GM12878 (cell line): ENCODE measurements at regions not wholly inside any gene's neighbourhood (a gene's known extent, or its start where the extent isn't known, plus 50 kb on each side); places are given as distances from the start of the nearest gene placed in this dataset.

Experiments used
- ATAC-seq: fragments of 200-7000 bp; cut with Tn5 transposase; 3 replicates; pipeline ENCODE4 v1.9.1; 2020; ENCODE audit warnings: mild to moderate bottlenecking, moderate library complexity
- BruUV-seq: library from RNA; stranded (reverse); fragments of 400-500 nt; replicated peaks from 2 replicates; lab custom pipeline; 2021; lab: Mats Ljungman, UMichigan
- CTCF ChIA-PET: fragments of 300-600 bp; sonication (Branson Sonifier 250); formaldehyde crosslinking; extraction: SDS; loops from one replicate; lab custom pipeline; 2021; ENCODE audit warnings: inconsistent platforms; lab: Yijun Ruan, JAX
- POLR2A ChIA-PET: fragments of 350-600 bp; formaldehyde crosslinking; extraction: SDS; loops from one replicate; lab custom pipeline; 2021; ENCODE audit warnings: inconsistent platforms; lab: Charles Lee
- RAD21 ChIA-PET: fragments of 300-600 bp; sonication (Branson Sonifier 250); formaldehyde crosslinking; loops from one replicate; lab custom pipeline; 2023; ENCODE audit warnings: antibody characterized with exemption; ENCODE audit not compliant: unreplicated experiment; lab: Charles Lee
- SMC1A ChIA-PET: fragments of 300-600 bp; sonication (Branson Sonifier 250); formaldehyde crosslinking; loops from one replicate; lab custom pipeline; 2023; ENCODE audit not compliant: unreplicated experiment, uncharacterized antibody; lab: Charles Lee
- DNase-seq: peaks from one replicate; pipeline ENCODE4 v3.0.0-alpha.2; 2011; ENCODE audit warnings: low read depth, low spot score
- FAIRE-seq: peaks from 3 replicates; lab custom pipeline; 2011; peaks lifted over from hg19 to GRCh38; lab: Jason Lieb, UNC
- H2AFZ ChIP-seq: 2 replicates; pipeline ENCODE4 v1.6.0; 2011; ENCODE audit warnings: low read depth, low read length, control low read depth; ENCODE audit not compliant: control insufficient read depth
- H3K27ac ChIP-seq: 2 replicates; pipeline ENCODE4 v1.5.1; 2011; ENCODE audit warnings: control low read depth; ENCODE audit not compliant: control insufficient read depth, insufficient read depth
- H3K27me3 ChIP-seq, 2 experiments: replicated peaks in 1 of 2; 2 replicates each; pipeline versions ENCODE4 v1.6.0 to v1.6.1; 2011; ENCODE audit warnings: low read length in 1 of 2; ENCODE audit not compliant: control insufficient read depth in 2 of 2, insufficient read depth in 2 of 2
- H3K36me3 ChIP-seq, 2 experiments: 2 replicates each; pipeline ENCODE4 v1.5.1; 2011; ENCODE audit warnings: low read length in 1 of 2; ENCODE audit not compliant: control insufficient read depth in 2 of 2, insufficient read depth in 2 of 2
- H3K4me1 ChIP-seq: 2 replicates; pipeline ENCODE4 v1.6.1; 2011; ENCODE audit warnings: mild to moderate bottlenecking, low read length, moderate library complexity, mixed read lengths; ENCODE audit not compliant: control insufficient read depth, insufficient read depth
- H3K4me2 ChIP-seq: 2 replicates; pipeline ENCODE4 v1.6.0; 2011; ENCODE audit warnings: control low read depth; ENCODE audit not compliant: control insufficient read depth, insufficient read depth
- H3K4me3 ChIP-seq: fragments of 200-600 bp; sonication (generic); 2 replicates; pipeline ENCODE4 v1.5.1; 2016
- H3K79me2 ChIP-seq: 2 replicates; pipeline ENCODE4 v1.6.0; 2011; ENCODE audit warnings: low read length; ENCODE audit not compliant: control insufficient read depth, insufficient read depth
- H3K9ac ChIP-seq: 2 replicates; pipeline ENCODE4 v1.8.0; 2011; ENCODE audit warnings: low read length, control low read depth, mixed read lengths; ENCODE audit not compliant: control insufficient read depth, insufficient read depth
- H3K9me3 ChIP-seq: replicated peaks from 3 replicates; pipeline ENCODE4 v1.5.1; 2011; ENCODE audit warnings: mild to moderate bottlenecking, low read length; ENCODE audit not compliant: control insufficient read depth, insufficient read depth
- H4K20me1 ChIP-seq: 2 replicates; pipeline ENCODE4 v1.6.0; 2011; ENCODE audit not compliant: control insufficient read depth, insufficient read depth
- BACH1 ChIP-seq: fragments of 450-650 bp; IDR thresholded peaks from 2 replicates; pipeline ENCODE4 v1.6.1; 2017; ENCODE audit warnings: mild to moderate bottlenecking, borderline replicate concordance
- CHD4 ChIP-seq: fragments of 200-600 bp; sonication (generic); IDR thresholded peaks from 2 replicates; pipeline ENCODE4 v1.6.1; 2016; ENCODE audit warnings: mild to moderate bottlenecking
- HCFC1 ChIP-seq: fragments of 150-350 bp; IDR thresholded peaks from 2 replicates; pipeline ENCODE4 v1.6.1; 2014; ENCODE audit warnings: low read length
- MLLT1 ChIP-seq: fragments of 450-650 bp; IDR thresholded peaks from 2 replicates; pipeline ENCODE4 v1.6.1; 2016; ENCODE audit warnings: mild to moderate bottlenecking
- PAX8 ChIP-seq: fragments of 450-650 bp; IDR thresholded peaks from 2 replicates; pipeline ENCODE4 v1.6.1; 2017; ENCODE audit warnings: mild to moderate bottlenecking, moderate library complexity
- POU2F2 ChIP-seq: IDR thresholded peaks from 3 replicates; pipeline ENCODE4 v1.6.1; 2011; ENCODE audit warnings: low read depth, mild to moderate bottlenecking, low read length, borderline replicate concordance
- RBBP5 ChIP-seq: fragments of 200-600 bp; sonication (generic); conservative IDR thresholded peaks from 2 replicates; pipeline ENCODE4 v1.6.1; 2016
- TAF1 ChIP-seq: IDR thresholded peaks from 2 replicates; pipeline ENCODE4 v1.6.1; 2011; ENCODE audit warnings: mild to moderate bottlenecking, low read depth, low read length, borderline replicate concordance
- ZNF24 ChIP-seq: fragments of 450-650 bp; IDR thresholded peaks from 2 replicates; pipeline ENCODE4 v1.6.1; 2017; ENCODE audit warnings: antibody characterized with exemption, mild to moderate bottlenecking
- ZNF384 ChIP-seq: IDR thresholded peaks from 2 replicates; pipeline ENCODE4 v1.6.1; 2012; ENCODE audit warnings: low read depth, mild to moderate bottlenecking, low read length, improper control_type of control experiment, borderline replicate concordance
- WGBS: methylation state at CpG from one replicate; pipeline ENCODE4 v1.1.6; 2016; ENCODE audit warnings: low lambda C conversion rate; ENCODE audit not compliant: insufficient replicate concordance, insufficient coverage; ENCODE audit errors: missing lambda C conversion rate; 5-methylcytosine and 5-hydroxymethylcytosine counted together
- in situ Hi-C: fragments of 300-500 bp; cut with MboI; formaldehyde crosslinking; loops from 9 replicates; pipeline ENCODE4 v1.14.3; 2018; ENCODE audit warnings: mixed read lengths
- intact Hi-C: fragments of 100-400 bp; cut with micrococcal nuclease; formaldehyde crosslinking; loops from one replicate; pipeline ENCODE4 v1.14.2; 2022; ENCODE audit not compliant: unreplicated experiment

GRCh38 chr4:54959131-54959530, 166.3 kb downstream of the KDR start:
- ATAC-seq, result no peak
- no TSS peak for BruUV-seq
- CTCF ChIA-PET, result interaction anchor here (2.6 kb wide), 1 partner anchor 12 kb away, joined by 9 read pairs; no protein-coding TSS in a partner anchor
- Histone ChIP-seq H3K4me2 (no peak overlapping the region), H3K27ac (no peak overlapping the region), H3K79me2 (no peaks in the 10 kb centered on the region), H3K4me3 (no peak overlapping the region), H2AFZ (no peak overlapping the region), H3K4me1 (no peaks in the 10 kb centered on the region), H3K27me3 (no peaks in the 10 kb centered on the region), H3K9ac (no peak overlapping the region), H3K9me3 (no peaks in the 10 kb centered on the region), H3K36me3 (no peaks in the 10 kb centered on the region), H4K20me1 (no peaks in the 10 kb centered on the region)
- RAD21 ChIA-PET, result no interaction called here
- TF ChIP-seq RBBP5, result no peak
- no peak for TF ChIP-seq CHD4
- no peak for TF ChIP-seq POU2F2
- DNase-seq, result no peak
- intact Hi-C loops (no loop called here), in situ Hi-C loops (no loop called here)
- 0% methylated on average over 1 of the region's 1 CpG for WGBS
- SMC1A ChIA-PET, result interaction anchor here (0.8 to 0.9 kb wide), 2 partner anchors 17 to 297 kb away, joined by 3 read pairs; no protein-coding TSS in a partner anchor
- POLR2A ChIA-PET, result no interaction called here
- FAIRE-seq, result no peak

GRCh38 chr4:54958236-54958635, 167.2 kb downstream of the KDR start:
- Histone ChIP-seq H3K79me2 (no peaks in the 10 kb centered on the region), H4K20me1 (no peaks in the 10 kb centered on the region), H3K4me3 (no peak overlapping the region), H3K36me3 (no peaks in the 10 kb centered on the region), H3K4me1 (no peaks in the 10 kb centered on the region), H3K9me3 (no peaks in the 10 kb centered on the region), H3K4me2 (no peak overlapping the region), H2AFZ (no peak overlapping the region), H3K9ac (no peak overlapping the region), H3K27me3 (no peaks in the 10 kb centered on the region), H3K27ac (no peak overlapping the region)
- intact Hi-C loops (no loop called here), in situ Hi-C loops (no loop called here)
- ChIA-PET SMC1A (no interaction called here), CTCF (no interaction called here), RAD21 (no interaction called here), POLR2A (no interaction called here)
- DNase-seq (no peak), ATAC-seq (no peak), FAIRE-seq (no peak)
- WGBS, result 34% methylated on average over 6 of the region's 6 CpGs
- TF ChIP-seq HCFC1 (no peak), PAX8 (no peak), BACH1 (no peak), ZNF384 (no peak), ZNF24 (no peak), TAF1 (no peak), MLLT1 (no peak)
- BruUV-seq, result no TSS peak
